ENCODE measurements at regions not wholly inside any gene's neighbourhood (a gene's known extent, or its start where the extent isn't known, plus 50 kb on each side); places are given as distances from the start of the nearest gene placed in this dataset.

- TF ChIP-seq GATA2 (IDR thresholded peaks at IDR 0.05; ENCODE audit: low read depth, low read length) (no peak), GATA3 (IDR thresholded peaks at IDR 0.05; ENCODE audit: low read depth, low read length) (no peak)
Measured at GRCh38 chr6:9308284-9308683, 872.9 kb upstream of the SLC35B3 start.

Measured in SH-SY5Y (cell line).